ENCODE measurements at regions not wholly inside any gene's neighbourhood (a gene's known extent, or its start where the extent isn't known, plus 50 kb on each side); places are given as distances from the start of the nearest gene placed in this dataset.

DNA sequence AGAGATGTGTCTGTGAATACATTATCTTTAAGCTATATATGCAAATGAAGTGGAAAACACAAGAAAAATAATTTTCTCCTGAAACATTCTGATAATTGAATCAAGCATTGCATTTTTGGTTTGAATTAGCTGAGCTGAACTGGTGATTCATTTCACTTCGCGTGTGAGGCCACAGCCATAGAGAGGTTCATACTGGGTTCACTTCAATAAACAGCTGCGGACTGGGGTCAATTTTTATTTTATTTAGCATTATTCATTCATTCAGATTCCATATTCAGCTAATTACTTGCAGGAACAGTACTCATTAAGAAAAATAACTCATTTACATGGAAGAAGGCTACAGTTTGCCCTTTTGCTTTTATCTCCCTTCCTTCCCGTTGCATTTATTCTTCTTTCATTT, 195.2 kb upstream of the LRIG3 start:
- ChIA-PET CTCF (interaction anchor here (0.7 to 1.3 kb wide), 6 partner anchors 22 to 769 kb away, joined by 3 to 4 read pairs (median 3); no protein-coding TSS in a partner anchor), POLR2A (no interaction called here), RAD21 (ENCODE audit: unreplicated experiment) (interaction anchor here (1.3 kb wide), 1 partner anchor 35 kb away, joined by 3 read pairs; no protein-coding TSS in a partner anchor), SMC1A (ENCODE audit: uncharacterized antibody, unreplicated experiment) (interaction anchor here (1.1 to 1.2 kb wide), 4 partner anchors 9 to 575 kb away, joined by 3 to 4 read pairs (median 3); no protein-coding TSS in a partner anchor)
- BruUV-seq (replicated peaks), result no TSS peak
- in situ Hi-C loops (cut with MboI) (no loop called here), intact Hi-C loops (cut with micrococcal nuclease; ENCODE audit: unreplicated experiment) (no loop called here)
- Histone ChIP-seq H3K79me2 (ENCODE audit: control insufficient read depth, insufficient read depth, low read length) (no peaks in the 10 kb centered on the region), H3K27me3 (replicated peaks in 1 of 2; ENCODE audit: control insufficient read depth in 2 of 2, insufficient read depth in 2 of 2, low read length in 1 of 2) (no peaks in the 10 kb centered on the region), H3K4me3 (no peak overlapping the region), H3K4me1 (ENCODE audit: control insufficient read depth, insufficient read depth, low read length) (no peaks in the 10 kb centered on the region), H3K9ac (ENCODE audit: control insufficient read depth, insufficient read depth, low read length) (no peak overlapping the region), H3K36me3 (ENCODE audit: control insufficient read depth in 2 of 2, insufficient read depth in 2 of 2, low read length in 1 of 2) (no peaks in the 10 kb centered on the region), H2AFZ (ENCODE audit: control insufficient read depth, low read depth, low read length) (no peak overlapping the region), H3K4me2 (ENCODE audit: control insufficient read depth, insufficient read depth) (no peak overlapping the region), H3K27ac (ENCODE audit: control insufficient read depth, insufficient read depth) (no peak overlapping the region), H4K20me1 (ENCODE audit: control insufficient read depth, insufficient read depth) (no peaks in the 10 kb centered on the region), H3K9me3 (replicated peaks; ENCODE audit: control insufficient read depth, insufficient read depth, low read length) (no peaks in the 10 kb centered on the region)
- DNase-seq (ENCODE audit: low read depth, low spot score) (no peak), ATAC-seq (no peak), FAIRE-seq (no peak)
- WGBS (ENCODE audit: insufficient coverage, insufficient replicate concordance, low lambda C conversion rate, missing lambda C conversion rate), result 39% methylated on average over 4 of the region's 4 CpGs
- TF ChIP-seq, protein P1, sequence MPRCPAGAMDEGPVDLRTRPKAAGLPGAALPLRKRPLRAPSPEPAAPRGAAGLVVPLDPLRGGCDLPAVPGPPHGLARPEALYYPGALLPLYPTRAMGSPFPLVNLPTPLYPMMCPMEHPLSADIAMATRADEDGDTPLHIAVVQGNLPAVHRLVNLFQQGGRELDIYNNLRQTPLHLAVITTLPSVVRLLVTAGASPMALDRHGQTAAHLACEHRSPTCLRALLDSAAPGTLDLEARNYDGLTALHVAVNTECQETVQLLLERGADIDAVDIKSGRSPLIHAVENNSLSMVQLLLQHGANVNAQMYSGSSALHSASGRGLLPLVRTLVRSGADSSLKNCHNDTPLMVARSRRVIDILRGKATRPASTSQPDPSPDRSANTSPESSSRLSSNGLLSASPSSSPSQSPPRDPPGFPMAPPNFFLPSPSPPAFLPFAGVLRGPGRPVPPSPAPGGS (IDR thresholded peaks at IDR 0.05; ENCODE audit: borderline replicate concordance, insufficient read depth, low read depth, low read length, poor library complexity, severe bottlenecking), result no peak
- TF ChIP-seq MYC (IDR thresholded peaks at IDR 0.05; ENCODE audit: insufficient read depth, insufficient read length, insufficient replicate concordance, low read length, severe bottlenecking) (no peak), TCF12 (IDR thresholded peaks at IDR 0.05; ENCODE audit: low read depth, low read length) (no peak), IKZF1 (conservative IDR thresholded peaks at IDR 0.05) (no peak), SIN3A (IDR thresholded peaks at IDR 0.05; ENCODE audit: low read depth, low read length) (no peak), SREBF1 (IDR thresholded peaks at IDR 0.05; ENCODE audit: low read length) (no peak), RELA (IDR thresholded peaks at IDR 0.05; ENCODE audit: borderline replicate concordance, partially characterized antibody) (no peak), SMAD1 (IDR thresholded peaks at IDR 0.05; ENCODE audit: low read depth, partially characterized antibody) (no peak), TCF3 (IDR thresholded peaks at IDR 0.05; ENCODE audit: borderline replicate concordance, insufficient read depth, low read depth, low read length) (no peak)
- TF ChIP-seq, protein P2, sequence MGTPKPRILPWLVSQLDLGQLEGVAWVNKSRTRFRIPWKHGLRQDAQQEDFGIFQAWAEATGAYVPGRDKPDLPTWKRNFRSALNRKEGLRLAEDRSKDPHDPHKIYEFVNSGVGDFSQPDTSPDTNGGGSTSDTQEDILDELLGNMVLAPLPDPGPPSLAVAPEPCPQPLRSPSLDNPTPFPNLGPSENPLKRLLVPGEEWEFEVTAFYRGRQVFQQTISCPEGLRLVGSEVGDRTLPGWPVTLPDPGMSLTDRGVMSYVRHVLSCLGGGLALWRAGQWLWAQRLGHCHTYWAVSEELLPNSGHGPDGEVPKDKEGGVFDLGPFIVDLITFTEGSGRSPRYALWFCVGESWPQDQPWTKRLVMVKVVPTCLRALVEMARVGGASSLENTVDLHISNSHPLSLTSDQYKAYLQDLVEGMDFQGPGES (IDR thresholded peaks at IDR 0.05), result no peak

Measured in GM12878 (cell line).